Fibroblast of skin of left biceps (primary cell): ENCODE measurements at regions not wholly inside any gene's neighbourhood (a gene's known extent, or its start where the extent isn't known, plus 50 kb on each side); places are given as distances from the start of the nearest gene placed in this dataset.
"Not testable (repeated sequence)": the region's sequence is repeated elsewhere in the genome, so short reads cannot be mapped to it uniquely, and the experiment has no call there.

ENCODE experiments used
- DNase-seq, 2 experiments: peaks; one replicate each; pipeline ENCODE4 v3.0.0-alpha.2; 2013; ENCODE audit warnings: low read depth in 2 of 2

GRCh38 chr7:113256883-113257531, 138.7 kb upstream of the SMIM30 start:
- no peak for DNase-seq

GRCh38 chr7:113247198-113247597, 128.8 kb upstream of the SMIM30 start:
- DNase-seq: no peak

DNA sequence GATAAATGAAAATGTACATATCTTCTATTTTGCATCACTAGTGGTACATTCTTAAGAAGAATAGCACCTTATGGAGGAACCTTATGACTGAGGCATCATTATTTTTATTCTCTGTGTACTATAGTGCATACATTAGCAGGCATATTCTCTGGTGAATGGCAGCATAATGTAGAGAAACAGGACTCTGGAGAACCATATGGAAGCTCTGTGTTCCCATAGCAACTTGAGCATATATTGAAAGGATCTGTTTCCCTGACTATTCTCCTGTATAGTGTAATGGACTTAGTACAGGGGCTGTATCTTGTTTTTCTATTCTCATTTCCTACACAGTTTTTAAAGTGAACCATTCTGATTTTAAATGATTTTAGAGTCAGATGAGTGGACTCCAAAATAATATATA, 128.4 kb upstream of the SMIM30 start:
- no peak for DNase-seq

- DNase-seq: no peak
Observed at GRCh38 chr7:113232885-113233284, 114.5 kb upstream of the SMIM30 start.

DNA sequence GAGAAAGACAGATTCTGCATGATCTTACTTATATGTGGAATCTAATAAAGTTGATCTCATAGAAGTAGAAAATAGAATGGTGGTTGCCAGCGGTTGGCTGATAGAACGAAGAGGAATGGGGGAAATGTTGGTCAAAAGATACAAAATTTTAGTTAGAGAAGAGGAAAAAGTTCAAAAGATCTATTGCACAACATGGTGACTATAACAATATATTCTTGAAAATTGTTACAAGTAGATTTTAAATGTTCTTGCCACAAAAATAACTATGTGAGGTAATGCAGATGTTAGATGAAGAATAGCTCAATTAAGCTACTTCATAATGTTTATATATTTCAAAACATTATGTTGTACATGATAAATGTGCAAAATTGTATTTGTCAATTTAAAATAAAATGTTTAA, 112.3 kb upstream of the SMIM30 start:
- DNase-seq: no peak

GRCh38 chr7:113217314-113217713, 99.0 kb upstream of the SMIM30 start:
- no peak for DNase-seq

GRCh38 chr7:113216038-113216437, 97.7 kb upstream of the SMIM30 start:
- DNase-seq: no peak

DNA sequence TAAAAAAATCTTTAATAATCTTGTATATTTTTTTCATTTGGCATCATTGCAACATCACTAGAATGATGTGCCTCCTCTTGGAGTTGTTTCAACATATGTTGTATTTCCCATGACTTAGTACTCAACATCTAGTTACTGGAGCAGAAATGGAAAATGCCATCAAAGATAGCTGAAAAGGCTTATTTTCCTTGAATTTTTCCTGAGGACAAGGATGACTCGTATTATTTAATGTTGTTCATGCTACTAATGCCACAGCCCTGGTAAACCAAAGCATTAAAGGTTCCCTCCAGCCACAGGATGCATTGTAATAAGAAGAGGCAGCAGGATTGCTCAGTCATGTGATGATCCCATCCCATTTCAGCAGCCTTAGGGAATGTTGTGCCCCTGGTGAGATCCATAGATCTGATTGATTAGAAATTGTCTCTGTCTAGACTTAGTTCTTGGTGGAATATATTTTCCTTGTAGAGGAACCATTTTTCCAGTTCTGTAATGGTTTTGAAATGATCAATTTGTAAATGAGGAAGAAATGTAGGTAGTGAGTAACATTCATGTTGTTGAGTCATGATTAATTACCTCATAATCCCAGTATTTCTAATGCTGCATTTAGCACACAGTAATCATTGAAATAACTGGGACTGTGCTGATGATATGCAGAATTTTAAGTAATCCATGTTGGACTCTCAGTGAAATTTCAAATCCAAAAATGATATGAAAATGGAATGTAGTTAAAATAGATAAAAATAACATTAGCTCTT, 91.3 kb upstream of the SMIM30 start:
- no peak for DNase-seq

GRCh38 chr7:113207931-113208330, 89.6 kb upstream of the SMIM30 start:
- DNase-seq: no peak

GRCh38 chr7:113207441-113207840, 89.1 kb upstream of the SMIM30 start:
- no peak for DNase-seq

GRCh38 chr7:113204415-113204814, 86.1 kb upstream of the SMIM30 start:
- DNase-seq: no peak

- DNase-seq: no peak
Observed at GRCh38 chr7:113202284-113202683, 83.9 kb upstream of the SMIM30 start.

GRCh38 chr7:113200281-113200680, 81.9 kb upstream of the SMIM30 start:
- DNase-seq: no peak

GRCh38 chr7:113199841-113200240, 81.5 kb upstream of the SMIM30 start:
- DNase-seq: peak in 1 of 2 experiments; percentile 10

- DNase-seq: no peak
Observed at GRCh38 chr7:113199136-113199535, 80.8 kb upstream of the SMIM30 start.

- DNase-seq: no peak
Observed at GRCh38 chr7:113198226-113198625, 79.9 kb upstream of the SMIM30 start.

DNA sequence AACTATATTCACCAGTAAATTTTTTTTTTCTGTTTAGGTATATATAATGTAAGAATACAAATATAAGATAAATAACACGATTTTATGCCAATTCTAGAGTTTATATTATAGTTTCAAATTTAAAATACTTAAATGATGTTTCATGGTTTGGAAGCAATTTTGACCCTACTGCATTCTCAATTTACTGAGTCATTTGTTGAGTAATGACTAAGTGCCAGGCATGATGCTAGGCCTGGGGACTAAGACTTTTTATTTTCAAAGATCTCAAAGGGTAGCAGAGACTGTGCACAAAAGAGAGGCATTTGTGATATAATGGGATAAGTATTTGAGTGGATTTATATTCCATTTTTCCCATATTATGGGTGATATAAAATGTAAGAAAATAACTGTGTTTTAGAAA, 78.9 kb upstream of the SMIM30 start:
- DNase-seq: peak; percentile 44 to 47

- no peak for DNase-seq
Observed at GRCh38 chr7:113188396-113188795, 70.0 kb upstream of the SMIM30 start.

DNA sequence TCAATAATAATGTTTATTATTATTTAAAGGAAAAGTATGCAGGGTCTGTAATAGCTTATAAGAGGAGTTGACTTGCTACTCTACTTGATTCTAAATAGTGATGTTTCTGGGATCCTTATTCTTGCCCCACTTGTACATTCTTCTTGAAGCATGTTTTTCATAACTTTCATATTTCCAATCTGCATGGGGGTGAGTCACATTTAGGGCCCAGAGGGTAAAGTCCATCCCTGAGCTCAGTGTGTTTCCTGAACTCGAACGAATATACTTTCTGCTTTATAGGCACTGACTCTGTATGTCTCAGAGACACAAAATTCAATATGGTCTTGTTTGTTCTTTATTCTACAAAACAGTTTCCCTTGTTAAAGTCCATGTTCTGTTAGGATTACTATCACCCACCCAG, 61.0 kb upstream of the SMIM30 start:
- DNase-seq: no peak

- no peak for DNase-seq
Observed at GRCh38 chr7:113176836-113177235, 58.5 kb upstream of the SMIM30 start.

DNA sequence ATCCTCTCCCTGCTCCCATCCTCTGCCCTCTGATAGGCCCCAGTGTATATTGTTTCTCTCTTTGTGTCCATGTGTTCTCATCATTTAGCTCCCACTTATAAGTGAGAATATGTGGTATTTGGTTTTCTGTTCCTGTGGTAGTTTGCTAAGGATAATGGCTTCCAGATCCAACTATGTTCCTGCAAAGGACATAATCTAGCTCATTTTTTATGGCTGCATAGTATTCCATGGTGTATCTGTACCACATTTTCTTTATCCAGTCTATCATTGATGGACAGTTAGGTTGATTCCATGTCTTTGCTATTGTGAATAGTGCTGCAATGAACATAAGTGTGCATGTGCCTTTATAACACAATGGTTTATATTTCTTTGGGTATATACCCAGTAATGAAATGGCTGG, 57.8 kb upstream of the SMIM30 start:
- not testable (repeated sequence) for DNase-seq

DNA sequence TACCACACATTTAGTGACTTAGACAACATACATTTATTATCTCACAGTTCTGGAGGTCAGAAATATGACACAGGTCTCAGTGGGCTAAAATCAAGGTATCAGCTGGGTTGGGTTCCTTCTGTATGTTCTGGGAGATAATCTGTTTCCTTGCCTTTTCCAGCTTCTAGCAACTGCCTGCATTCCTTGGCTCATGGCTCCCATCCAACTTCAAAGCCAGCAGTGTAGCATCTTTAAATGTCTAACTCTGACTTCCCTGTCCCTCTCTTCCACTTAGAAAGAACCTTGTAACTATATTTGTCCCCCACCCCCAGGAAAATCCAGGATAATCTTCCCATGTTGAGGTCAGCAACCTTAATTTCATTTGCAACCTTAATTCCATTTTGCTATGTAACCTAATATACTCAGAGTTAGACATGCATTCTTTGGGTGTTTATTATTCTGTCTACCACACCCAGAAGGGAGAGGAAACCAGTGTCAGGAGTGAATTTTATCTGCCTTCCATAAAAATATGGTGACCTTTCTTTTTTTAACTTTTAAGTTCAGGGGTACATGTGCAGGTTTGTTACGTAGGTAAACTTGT, 57.3 kb upstream of the SMIM30 start:
- DNase-seq: no peak

- no peak for DNase-seq
Observed at GRCh38 chr7:113172726-113173125, 54.4 kb upstream of the SMIM30 start.
